ENCODE measurements at regions not wholly inside any gene's neighbourhood (a gene's known extent, or its start where the extent isn't known, plus 50 kb on each side); places are given as distances from the start of the nearest gene placed in this dataset.
"Not testable (repeated sequence)": the region's sequence is repeated elsewhere in the genome, so short reads cannot be mapped to it uniquely, and the experiment has no call there.

DNA sequence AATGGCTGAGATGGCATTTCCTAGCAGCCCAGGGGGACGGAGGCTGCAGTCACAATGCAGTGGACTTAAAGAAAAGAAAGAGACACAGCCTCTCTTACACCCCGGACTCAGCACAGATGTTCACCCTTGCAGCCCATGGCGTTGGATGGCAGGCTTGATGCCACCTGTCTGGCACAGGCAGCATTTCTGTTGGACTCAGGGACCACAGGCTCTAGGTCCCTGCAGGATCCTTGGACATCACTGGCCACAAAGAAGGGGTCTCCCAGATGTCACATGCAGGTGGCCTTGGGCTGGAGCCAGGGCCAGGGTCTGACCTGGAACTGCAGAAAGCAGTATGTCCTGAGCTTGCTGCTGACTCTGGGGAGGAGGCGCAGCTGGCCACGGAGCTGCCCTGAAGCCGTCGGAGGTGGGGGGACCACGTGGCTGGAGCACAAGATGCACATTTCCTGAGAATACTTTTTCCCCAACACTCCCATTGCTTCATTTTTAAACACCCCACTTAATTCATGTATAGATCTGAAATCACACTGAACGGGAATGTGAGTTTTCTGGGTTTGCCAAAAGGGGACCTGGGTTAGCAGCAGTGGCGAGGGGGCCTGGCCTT lies 102.3 kb upstream of the SULF2 start:
- Histone ChIP-seq H3K4me3 (no peak overlapping the region), H3K4me1 (ENCODE audit: low read depth) (no peaks in the 10 kb centered on the region), H3K9me3 (no peaks in the 10 kb centered on the region), H3K36me3 (ENCODE audit: low read depth) (no peaks in the 10 kb centered on the region)
- ATAC-seq (no peak), DNase-seq (no peak)
- intact Hi-C loops (cut with DNase I, micrococcal nuclease), result no loop called here
- TF ChIP-seq, protein P1, sequence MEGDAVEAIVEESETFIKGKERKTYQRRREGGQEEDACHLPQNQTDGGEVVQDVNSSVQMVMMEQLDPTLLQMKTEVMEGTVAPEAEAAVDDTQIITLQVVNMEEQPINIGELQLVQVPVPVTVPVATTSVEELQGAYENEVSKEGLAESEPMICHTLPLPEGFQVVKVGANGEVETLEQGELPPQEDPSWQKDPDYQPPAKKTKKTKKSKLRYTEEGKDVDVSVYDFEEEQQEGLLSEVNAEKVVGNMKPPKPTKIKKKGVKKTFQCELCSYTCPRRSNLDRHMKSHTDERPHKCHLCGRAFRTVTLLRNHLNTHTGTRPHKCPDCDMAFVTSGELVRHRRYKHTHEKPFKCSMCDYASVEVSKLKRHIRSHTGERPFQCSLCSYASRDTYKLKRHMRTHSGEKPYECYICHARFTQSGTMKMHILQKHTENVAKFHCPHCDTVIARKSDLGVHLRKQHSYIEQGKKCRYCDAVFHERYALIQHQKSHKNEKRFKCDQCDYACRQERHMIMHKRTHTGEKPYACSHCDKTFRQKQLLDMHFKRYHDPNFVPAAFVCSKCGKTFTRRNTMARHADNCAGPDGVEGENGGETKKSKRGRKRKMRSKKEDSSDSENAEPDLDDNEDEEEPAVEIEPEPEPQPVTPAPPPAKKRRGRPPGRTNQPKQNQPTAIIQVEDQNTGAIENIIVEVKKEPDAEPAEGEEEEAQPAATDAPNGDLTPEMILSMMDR (IDR thresholded peaks at IDR 0.05), result no peak

DNA sequence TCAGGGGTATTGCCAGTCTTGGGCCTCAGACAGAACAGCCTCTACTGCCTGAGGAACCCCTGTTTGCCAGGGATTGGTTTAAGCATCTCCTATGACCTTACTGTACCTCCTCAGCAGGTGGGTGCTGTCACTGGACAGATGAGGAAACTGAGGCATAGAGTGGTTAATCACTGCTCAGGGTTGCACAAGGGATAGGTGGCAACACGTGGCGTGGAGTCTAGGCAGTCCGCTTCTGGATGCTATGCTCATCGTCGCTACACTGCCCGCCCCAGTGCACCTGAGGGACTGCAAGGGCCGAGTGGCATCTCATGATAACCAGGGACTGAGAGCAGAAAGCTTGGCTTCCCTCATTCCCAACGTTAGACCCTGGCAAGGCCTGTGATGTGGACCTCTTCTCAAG lies 101.8 kb upstream of the SULF2 start:
- intact Hi-C loops (cut with DNase I, micrococcal nuclease), result no loop called here
- no peak for DNase-seq
- no peak for ATAC-seq
- H3K4me3 ChIP-seq, result no peak overlapping the region
- no peaks in the 10 kb centered on the region for H3K9me3 ChIP-seq
- TF ChIP-seq, protein P1 (IDR thresholded peaks at IDR 0.05), result no peak
- H3K4me1 ChIP-seq (ENCODE audit: low read depth), result no peaks in the 10 kb centered on the region
- H3K36me3 ChIP-seq (ENCODE audit: low read depth), result no peaks in the 10 kb centered on the region

DNA sequence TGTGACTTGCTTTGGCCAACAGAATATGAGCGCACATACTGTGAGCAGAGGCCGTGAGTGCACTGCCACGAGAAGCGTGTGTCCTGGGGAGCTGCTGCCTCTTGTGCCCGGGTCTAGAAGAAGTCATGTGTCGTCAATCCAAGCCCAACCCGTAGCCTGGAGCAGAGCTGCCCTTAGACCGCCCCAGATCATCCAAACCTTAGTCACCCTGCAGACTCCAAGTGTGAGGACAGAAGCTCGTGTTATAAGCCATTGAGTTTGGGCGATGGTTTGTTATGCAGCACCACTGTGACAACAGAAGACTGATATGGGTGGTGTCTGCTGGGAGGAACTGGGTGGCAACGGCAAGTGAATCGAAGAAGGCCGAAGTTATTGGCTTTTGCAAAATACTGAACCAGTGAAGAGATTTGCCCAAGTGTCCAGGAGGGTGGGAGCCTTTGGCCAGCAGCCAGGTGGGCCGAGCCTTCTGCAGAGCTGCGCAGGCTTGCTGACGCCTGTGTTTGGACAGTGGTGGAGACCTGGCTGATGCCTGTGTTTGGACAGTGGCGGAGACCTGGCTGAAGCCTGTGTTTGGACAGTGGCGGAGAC lies 101.3 kb upstream of the SULF2 start:
- TF ChIP-seq, protein P1 (IDR thresholded peaks at IDR 0.05), result no peak
- ATAC-seq (no peak), DNase-seq (no peak)
- Histone ChIP-seq H3K36me3 (ENCODE audit: low read depth) (no peaks in the 10 kb centered on the region), H3K4me1 (ENCODE audit: low read depth) (no peaks in the 10 kb centered on the region), H3K4me3 (no peak overlapping the region), H3K9me3 (no peaks in the 10 kb centered on the region)
- intact Hi-C loops (cut with DNase I, micrococcal nuclease), result no loop called here

DNA sequence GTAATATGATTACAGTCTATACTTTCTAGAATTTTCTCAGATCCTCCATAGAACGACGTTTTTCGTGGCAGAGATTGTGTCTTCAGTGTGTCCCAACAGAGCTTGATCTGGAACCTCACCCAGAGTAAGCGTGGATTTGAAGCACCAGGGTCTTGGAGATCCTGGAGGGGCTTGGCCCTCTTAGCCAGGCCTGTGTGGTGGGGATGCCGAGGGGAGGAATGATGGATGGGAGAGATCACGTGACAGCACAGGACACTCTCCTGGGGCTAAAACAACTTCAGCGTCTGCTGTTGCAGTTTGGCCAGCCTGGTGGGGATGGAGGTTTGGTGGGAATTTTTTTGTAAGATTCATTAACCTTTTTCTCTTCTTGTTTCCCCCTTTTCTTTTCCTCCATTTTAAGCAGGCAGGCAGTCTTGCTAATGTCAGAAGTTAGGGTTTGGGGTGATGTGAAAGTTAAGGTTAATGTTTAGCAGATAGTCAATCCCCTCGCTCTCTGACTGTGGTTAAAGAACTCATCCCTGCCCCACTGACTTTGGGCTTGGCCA lies 100.7 kb upstream of the SULF2 start:
- Histone ChIP-seq H3K36me3 (ENCODE audit: low read depth) (no peaks in the 10 kb centered on the region), H3K4me1 (ENCODE audit: low read depth) (no peaks in the 10 kb centered on the region), H3K9me3 (no peaks in the 10 kb centered on the region), H3K4me3 (no peak overlapping the region)
- intact Hi-C loops (cut with DNase I, micrococcal nuclease), result no loop called here
- no peak for ATAC-seq
- DNase-seq, result no peak
- TF ChIP-seq, protein P1 (IDR thresholded peaks at IDR 0.05), result no peak

DNA sequence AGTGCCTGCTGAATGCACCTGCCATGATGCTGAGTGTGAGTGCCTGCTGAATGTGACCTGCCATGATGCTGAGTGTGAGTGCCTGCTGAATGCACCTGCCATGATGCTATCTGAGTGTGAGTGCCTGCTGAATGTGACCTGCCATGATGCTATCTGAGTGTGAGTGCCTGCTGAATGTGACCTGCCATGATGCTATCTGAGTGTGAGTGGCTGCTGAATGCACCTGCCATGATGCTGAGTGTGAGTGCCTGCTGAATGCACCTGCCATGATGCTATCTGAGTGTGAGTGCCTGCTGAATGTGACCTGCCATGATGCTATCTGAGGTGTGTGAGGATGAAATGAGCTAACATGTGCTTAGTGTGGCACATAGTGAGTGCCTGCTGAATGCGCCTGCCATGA lies 98.7 kb upstream of the SULF2 start:
- H3K36me3 ChIP-seq (ENCODE audit: low read depth); H3K9me3 ChIP-seq; ATAC-seq; intact Hi-C loops (cut with DNase I, micrococcal nuclease); H3K4me1 ChIP-seq (ENCODE audit: low read depth); DNase-seq; H3K4me3 ChIP-seq: not testable (repeated sequence)

DNA sequence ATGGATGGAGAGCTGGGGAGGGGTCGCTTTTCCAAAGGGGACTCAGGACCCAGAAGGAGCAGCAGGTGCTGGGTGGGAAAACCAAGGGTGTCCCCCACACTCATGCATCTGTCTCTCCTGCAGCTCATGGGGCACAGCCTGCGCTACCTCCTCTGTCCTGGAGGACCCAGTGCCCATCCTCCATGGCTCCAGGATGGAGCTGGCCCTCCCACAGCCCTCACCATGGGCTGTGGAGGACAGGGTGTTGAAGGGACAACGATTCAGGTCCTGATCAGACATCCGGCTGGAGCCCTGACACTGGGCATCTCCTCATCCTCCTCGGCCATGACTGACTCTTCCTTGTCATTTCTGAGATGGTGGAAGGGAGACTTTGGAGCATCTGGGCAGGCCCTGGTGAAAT lies 97.9 kb upstream of the SULF2 start:
- intact Hi-C loops (cut with DNase I, micrococcal nuclease), result no loop called here
- H3K4me3 ChIP-seq, result no peak overlapping the region
- DNase-seq, result no peak
- TF ChIP-seq, protein P1 (IDR thresholded peaks at IDR 0.05), result no peak
- ATAC-seq, result no peak
- H3K9me3 ChIP-seq, result no peaks in the 10 kb centered on the region
- no peaks in the 10 kb centered on the region for H3K36me3 ChIP-seq (ENCODE audit: low read depth)
- no peaks in the 10 kb centered on the region for H3K4me1 ChIP-seq (ENCODE audit: low read depth)
